ENCODE measurements at regions not wholly inside any gene's neighbourhood (a gene's known extent, or its start where the extent isn't known, plus 50 kb on each side); places are given as distances from the start of the nearest gene placed in this dataset.
A peak's percentile ranks its signal among the peaks of the same experiment; 100 is the strongest.

DNA sequence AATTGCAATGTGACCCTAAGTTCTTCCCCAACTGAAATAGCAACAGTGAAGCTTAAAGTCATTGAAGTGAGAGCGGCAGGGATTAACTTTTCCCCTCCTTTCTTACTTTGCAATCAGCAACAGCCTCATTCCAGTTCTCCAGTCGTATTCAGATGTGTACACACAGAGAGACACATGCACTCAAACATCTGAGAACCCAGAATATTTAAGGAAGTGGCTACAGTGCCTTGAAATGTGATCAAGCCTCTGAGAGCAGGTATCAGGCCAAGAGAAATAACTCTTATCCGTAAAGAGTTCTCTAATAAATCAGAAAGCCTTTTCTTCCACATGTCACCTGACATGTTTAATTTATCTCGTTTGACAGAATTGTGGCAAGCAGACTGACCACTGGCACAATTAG, 388.9 kb upstream of the NPVF start:
- no peak overlapping the region for H3K27ac ChIP-seq
- WGBS, 2 donors = 74 to 80% methylated on average over 4 of the region's 4 CpGs
- H3K27me3 ChIP-seq = no peaks in the 10 kb centered on the region
- no peak overlapping the region for H3K4me3 ChIP-seq (replicated peaks in 1 of 3)
- DNase-seq = no peak
- intact Hi-C loops (cut with DNase I) = no loop called here
- no peaks in the 10 kb centered on the region for H3K36me3 ChIP-seq
- peaks cover 0 to 5% of the 10 kb centered on the region in 2 donors for H3K4me1 ChIP-seq
- TF ChIP-seq, protein P1, sequence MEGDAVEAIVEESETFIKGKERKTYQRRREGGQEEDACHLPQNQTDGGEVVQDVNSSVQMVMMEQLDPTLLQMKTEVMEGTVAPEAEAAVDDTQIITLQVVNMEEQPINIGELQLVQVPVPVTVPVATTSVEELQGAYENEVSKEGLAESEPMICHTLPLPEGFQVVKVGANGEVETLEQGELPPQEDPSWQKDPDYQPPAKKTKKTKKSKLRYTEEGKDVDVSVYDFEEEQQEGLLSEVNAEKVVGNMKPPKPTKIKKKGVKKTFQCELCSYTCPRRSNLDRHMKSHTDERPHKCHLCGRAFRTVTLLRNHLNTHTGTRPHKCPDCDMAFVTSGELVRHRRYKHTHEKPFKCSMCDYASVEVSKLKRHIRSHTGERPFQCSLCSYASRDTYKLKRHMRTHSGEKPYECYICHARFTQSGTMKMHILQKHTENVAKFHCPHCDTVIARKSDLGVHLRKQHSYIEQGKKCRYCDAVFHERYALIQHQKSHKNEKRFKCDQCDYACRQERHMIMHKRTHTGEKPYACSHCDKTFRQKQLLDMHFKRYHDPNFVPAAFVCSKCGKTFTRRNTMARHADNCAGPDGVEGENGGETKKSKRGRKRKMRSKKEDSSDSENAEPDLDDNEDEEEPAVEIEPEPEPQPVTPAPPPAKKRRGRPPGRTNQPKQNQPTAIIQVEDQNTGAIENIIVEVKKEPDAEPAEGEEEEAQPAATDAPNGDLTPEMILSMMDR (IDR thresholded peaks at IDR 0.05) = no peak
- no peak for TF ChIP-seq POLR2A (IDR thresholded peaks at IDR 0.05)
- no peaks in the 10 kb centered on the region for H3K9me3 ChIP-seq

DNA sequence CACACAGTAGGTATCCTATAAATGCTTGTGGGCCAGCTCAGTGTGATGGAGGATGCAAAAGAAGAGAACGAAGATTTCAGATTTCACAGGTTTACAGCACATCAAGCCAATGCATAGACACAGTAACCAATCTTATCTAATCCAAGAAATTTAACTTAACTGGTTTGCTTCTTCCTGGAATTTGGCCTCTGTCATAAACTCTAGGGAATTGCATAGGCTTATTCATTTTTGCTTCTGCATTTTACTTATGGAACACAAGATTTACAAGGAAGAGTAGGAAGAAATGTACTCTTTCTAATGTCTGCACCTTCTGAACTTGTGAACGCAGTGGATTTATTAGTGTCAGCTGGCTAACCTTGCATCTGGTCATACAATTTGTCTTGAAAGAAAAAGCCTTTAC, 389.4 kb upstream of the NPVF start:
- 88 to 92% methylated on average over 2 of the region's 2 CpGs for WGBS, 2 donors
- H3K27ac ChIP-seq = no peak overlapping the region
- no peak for TF ChIP-seq POLR2A (IDR thresholded peaks at IDR 0.05)
- TF ChIP-seq, protein P1 (IDR thresholded peaks at IDR 0.05) = no peak
- H3K4me1 ChIP-seq = peaks cover 0 to 5% of the 10 kb centered on the region in 2 donors
- intact Hi-C loops (cut with DNase I) = no loop called here
- H3K27me3 ChIP-seq = no peaks in the 10 kb centered on the region
- no peaks in the 10 kb centered on the region for H3K36me3 ChIP-seq
- H3K4me3 ChIP-seq (replicated peaks in 1 of 3) = no peak overlapping the region
- no peak for DNase-seq
- no peaks in the 10 kb centered on the region for H3K9me3 ChIP-seq

DNA sequence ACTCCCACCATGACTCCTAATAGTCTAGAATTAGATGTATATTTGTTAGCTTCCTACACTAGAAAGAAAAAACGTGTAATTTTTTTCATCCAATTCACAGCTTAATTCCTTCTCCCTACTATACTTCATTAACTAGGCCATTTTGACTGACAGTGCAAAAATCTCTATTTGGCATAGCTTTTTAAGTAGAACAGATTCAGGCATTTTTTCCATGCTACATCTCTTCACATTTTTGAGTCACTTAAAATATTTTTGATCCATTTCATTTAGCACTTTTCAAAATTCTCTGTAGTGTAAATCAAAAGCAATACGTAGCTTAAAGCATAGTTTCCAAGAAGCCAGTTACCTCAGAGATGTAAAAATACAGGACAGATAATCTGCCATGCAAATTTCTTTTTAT, 391.1 kb upstream of the NPVF start:
- 89 to 91% methylated on average over 2 of the region's 2 CpGs for whole genome bisulfite sequencing, 2 donors
- DNase-seq = no peak
- H3K27me3 ChIP-seq = no peaks in the 10 kb centered on the region
- peaks cover 0 to 5% of the 10 kb centered on the region in 2 donors for H3K4me1 ChIP-seq
- TF ChIP-seq POLR2A (IDR thresholded peaks at IDR 0.05) = no peak
- TF ChIP-seq, protein P1 (IDR thresholded peaks at IDR 0.05) = no peak
- no peak overlapping the region for H3K27ac ChIP-seq
- H3K9me3 ChIP-seq = no peaks in the 10 kb centered on the region
- no peak overlapping the region for H3K4me3 ChIP-seq (replicated peaks in 1 of 3)
- intact Hi-C loops (cut with DNase I) = no loop called here
- H3K36me3 ChIP-seq = no peaks in the 10 kb centered on the region

DNA sequence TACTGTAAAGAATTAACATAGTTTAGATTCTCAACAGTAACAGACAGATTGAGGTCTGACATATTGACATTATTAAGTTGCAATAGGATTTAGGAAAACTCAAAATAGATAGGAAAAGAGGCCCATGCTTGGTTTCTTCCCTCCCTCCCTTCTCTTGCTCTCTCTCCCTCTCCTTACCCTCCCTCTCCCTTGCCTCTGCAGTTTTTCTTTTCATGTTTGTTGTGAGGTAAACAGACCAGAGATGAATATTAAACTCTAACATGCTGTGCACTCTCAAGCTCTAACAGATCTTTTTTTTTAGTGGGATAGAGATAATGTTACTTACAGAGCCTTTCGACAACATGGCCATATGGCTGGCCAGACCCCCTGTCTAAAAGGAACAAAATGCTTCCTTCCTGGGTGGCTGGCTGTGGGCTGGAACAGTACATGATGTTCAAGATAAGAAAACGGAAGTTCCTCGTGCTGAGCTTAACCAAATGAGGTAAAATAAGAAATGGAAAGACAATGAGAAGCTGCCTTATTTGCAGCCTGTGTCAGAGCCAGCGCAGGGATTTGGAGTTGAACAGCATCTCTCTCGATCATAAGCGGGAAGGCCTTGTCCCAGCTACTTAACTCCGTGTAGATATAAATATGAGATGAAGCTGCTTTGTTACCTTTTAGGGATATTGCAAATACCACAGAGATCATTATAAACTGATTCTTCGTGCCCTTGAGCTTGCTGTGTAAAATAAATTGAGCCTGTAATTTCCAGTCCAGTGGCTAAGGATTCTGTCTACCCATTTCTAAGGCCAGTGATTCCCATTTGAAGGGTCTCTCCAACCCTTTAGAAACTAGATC, 391.9 kb upstream of the NPVF start:
- H3K4me1 ChIP-seq = peaks cover 0 to 5% of the 10 kb centered on the region in 2 donors
- no peaks in the 10 kb centered on the region for H3K9me3 ChIP-seq
- H3K27ac ChIP-seq = peak overlapping the region in 1 of 3 donors; percentile 35
- intact Hi-C loops (cut with DNase I) = no loop called here
- H3K27me3 ChIP-seq = no peaks in the 10 kb centered on the region
- DNase-seq = peak; percentile 4 to 8
- no peak overlapping the region for H3K4me3 ChIP-seq (replicated peaks in 1 of 3)
- H3K36me3 ChIP-seq = no peaks in the 10 kb centered on the region
- TF ChIP-seq POLR2A (IDR thresholded peaks at IDR 0.05) = peak in 1 of 2 donors; percentile 6
- TF ChIP-seq, protein P1 (IDR thresholded peaks at IDR 0.05) = no peak
- WGBS, 2 donors = 65 to 70% methylated on average over 8 of the region's 8 CpGs

DNA sequence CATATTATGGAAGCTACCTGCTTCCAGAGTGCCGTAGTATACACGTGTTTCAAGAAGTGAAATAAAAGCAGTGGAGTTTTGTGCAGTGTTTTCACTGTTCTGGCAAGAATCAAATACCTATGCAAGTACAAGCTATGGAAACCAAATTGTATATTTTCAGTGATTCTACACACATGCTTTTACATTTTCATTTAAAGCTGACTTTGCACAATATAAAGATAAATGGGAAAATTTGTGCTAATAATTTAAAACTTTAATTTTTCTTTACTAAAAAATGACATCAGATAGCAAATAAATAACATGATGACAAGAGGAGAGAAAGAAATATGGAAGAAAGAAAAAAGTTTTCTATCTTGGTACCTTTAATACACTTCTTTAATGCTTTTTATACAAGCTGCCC, 393.7 kb upstream of the NPVF start:
- H3K27me3 ChIP-seq = no peaks in the 10 kb centered on the region
- 79 to 80% methylated on average over 2 of the region's 2 CpGs for WGBS, 2 donors
- no peaks in the 10 kb centered on the region for H3K9me3 ChIP-seq
- no peak overlapping the region for H3K4me3 ChIP-seq (replicated peaks in 1 of 3)
- DNase-seq = no peak
- TF ChIP-seq, protein P1 (IDR thresholded peaks at IDR 0.05) = no peak
- no peak for TF ChIP-seq POLR2A (IDR thresholded peaks at IDR 0.05)
- no peaks in the 10 kb centered on the region for H3K4me1 ChIP-seq
- no peaks in the 10 kb centered on the region for H3K36me3 ChIP-seq
- intact Hi-C loops (cut with DNase I) = no loop called here
- H3K27ac ChIP-seq = no peak overlapping the region
